DND-41 (cell line): ENCODE measurements at regions not wholly inside any gene's neighbourhood (a gene's known extent, or its start where the extent isn't known, plus 50 kb on each side); places are given as distances from the start of the nearest gene placed in this dataset.

Source experiments
- ATAC-seq: fragments of 200-7000 bp; cut with Tn5 transposase; 3 replicates; pipeline ENCODE4 v1.9.1; 2021; ENCODE audit warnings: low read depth; ENCODE audit not compliant: insufficient read depth
- DNase-seq: peaks from one replicate; pipeline ENCODE4 v3.0.0-alpha.2; 2020
- H2AFZ ChIP-seq: 2 replicates; pipeline ENCODE4 v1.6.0; 2012; ENCODE audit warnings: low read depth, low read length
- H3K27ac ChIP-seq: 2 replicates; pipeline ENCODE4 v1.5.1; 2012; ENCODE audit warnings: low read length, inconsistent platforms
- H3K27me3 ChIP-seq: fragments of 200-600 bp; sonication (generic); 2 replicates; pipeline ENCODE4 v1.6.0; 2012; ENCODE audit warnings: low read length, mild to moderate bottlenecking, inconsistent platforms; ENCODE audit not compliant: insufficient read depth, poor library complexity
- H3K36me3 ChIP-seq: 2 replicates; pipeline ENCODE4 v1.5.1; 2012; ENCODE audit warnings: low read length, inconsistent platforms; ENCODE audit not compliant: insufficient read depth
- H3K4me1 ChIP-seq: 2 replicates; pipeline ENCODE4 v1.5.1; 2012; ENCODE audit warnings: mild to moderate bottlenecking, low read length; ENCODE audit not compliant: insufficient read depth
- H3K4me2 ChIP-seq: 2 replicates; pipeline ENCODE4 v1.6.0; 2012; ENCODE audit warnings: mild to moderate bottlenecking, moderate library complexity, low read length, inconsistent platforms; ENCODE audit not compliant: insufficient read depth
- H3K4me3 ChIP-seq, 2 experiments: fragments of 200-600 bp in 1 of 2; shearing (Covaris generic) in 1 of 2; 2 replicates each; pipeline ENCODE4 v1.5.1; 2012 to 2016; ENCODE audit warnings: inconsistent platforms in 2 of 2, low read length in 2 of 2, mild to moderate bottlenecking in 2 of 2, low read depth in 1 of 2, moderate library complexity in 1 of 2
- H3K79me2 ChIP-seq: 2 replicates; pipeline ENCODE4 v1.6.0; 2012; ENCODE audit warnings: low read length, inconsistent platforms; ENCODE audit not compliant: insufficient read depth
- H3K9ac ChIP-seq: 2 replicates; pipeline ENCODE4 v1.6.0; 2012; ENCODE audit warnings: low read depth, mild to moderate bottlenecking, inconsistent platforms, low read length, moderate library complexity
- H3K9me3 ChIP-seq: 2 replicates; pipeline ENCODE4 v1.5.1; 2012; ENCODE audit warnings: low read length, moderate library complexity, mild to moderate bottlenecking, inconsistent platforms; ENCODE audit not compliant: insufficient read depth, severe bottlenecking
- H4K20me1 ChIP-seq: 2 replicates; pipeline ENCODE4 v1.6.0; 2012; ENCODE audit warnings: low read length; ENCODE audit not compliant: insufficient read depth
- EZH2 ChIP-seq: IDR thresholded peaks from 3 replicates; pipeline ENCODE4 v1.6.1; 2012; ENCODE audit warnings: borderline replicate concordance, low read depth, mild to moderate bottlenecking, moderate library complexity, low read length, inconsistent platforms; ENCODE audit not compliant: severe bottlenecking
- TF ChIP-seq, protein P1 (sequence below): IDR thresholded peaks from 2 replicates; pipeline ENCODE4 v1.5.1; 2012; ENCODE audit warnings: borderline replicate concordance, low read length, moderate library complexity, mild to moderate bottlenecking; ENCODE audit not compliant: poor library complexity, severe bottlenecking; ENCODE audit errors: extremely low read depth

DNA sequence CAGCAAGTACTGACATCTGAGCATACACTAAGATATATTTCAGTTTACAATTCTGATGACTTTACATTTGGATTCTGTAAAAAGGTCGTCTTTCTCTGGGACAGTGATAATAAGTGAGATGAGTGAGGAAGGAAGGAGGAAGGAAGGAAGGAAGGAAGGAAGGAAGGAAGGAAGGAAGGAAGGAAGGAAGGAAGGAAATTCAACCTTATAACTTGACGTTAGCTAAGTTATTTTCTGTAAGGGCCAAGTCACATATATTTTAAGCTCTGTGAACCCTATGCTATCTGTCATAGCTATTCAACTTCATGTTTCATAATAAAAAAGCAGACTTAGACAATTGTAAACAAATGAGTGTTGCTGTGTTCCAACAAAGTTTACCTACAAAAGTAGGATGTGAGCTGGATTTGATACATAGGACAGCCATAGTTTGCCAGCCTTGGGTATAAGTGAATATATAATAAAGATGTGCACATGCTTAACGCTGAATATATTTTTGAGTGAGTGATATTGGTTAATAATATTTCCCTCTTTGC is 753.0 kb upstream of the NDST4 start:
- Histone ChIP-seq H3K4me2 (no peak overlapping the region), H3K27ac (no peak overlapping the region), H2AFZ (no peak overlapping the region), H3K4me1 (no peaks in the 10 kb centered on the region), H3K9me3 (no peaks in the 10 kb centered on the region), H3K9ac (no peak overlapping the region), H3K27me3 (no peaks in the 10 kb centered on the region), H3K4me3 (no peak overlapping the region), H3K36me3 (no peaks in the 10 kb centered on the region), H4K20me1 (no peaks in the 10 kb centered on the region), H3K79me2 (no peaks in the 10 kb centered on the region)
- TF ChIP-seq EZH2 = no peak
- TF ChIP-seq, protein P1, sequence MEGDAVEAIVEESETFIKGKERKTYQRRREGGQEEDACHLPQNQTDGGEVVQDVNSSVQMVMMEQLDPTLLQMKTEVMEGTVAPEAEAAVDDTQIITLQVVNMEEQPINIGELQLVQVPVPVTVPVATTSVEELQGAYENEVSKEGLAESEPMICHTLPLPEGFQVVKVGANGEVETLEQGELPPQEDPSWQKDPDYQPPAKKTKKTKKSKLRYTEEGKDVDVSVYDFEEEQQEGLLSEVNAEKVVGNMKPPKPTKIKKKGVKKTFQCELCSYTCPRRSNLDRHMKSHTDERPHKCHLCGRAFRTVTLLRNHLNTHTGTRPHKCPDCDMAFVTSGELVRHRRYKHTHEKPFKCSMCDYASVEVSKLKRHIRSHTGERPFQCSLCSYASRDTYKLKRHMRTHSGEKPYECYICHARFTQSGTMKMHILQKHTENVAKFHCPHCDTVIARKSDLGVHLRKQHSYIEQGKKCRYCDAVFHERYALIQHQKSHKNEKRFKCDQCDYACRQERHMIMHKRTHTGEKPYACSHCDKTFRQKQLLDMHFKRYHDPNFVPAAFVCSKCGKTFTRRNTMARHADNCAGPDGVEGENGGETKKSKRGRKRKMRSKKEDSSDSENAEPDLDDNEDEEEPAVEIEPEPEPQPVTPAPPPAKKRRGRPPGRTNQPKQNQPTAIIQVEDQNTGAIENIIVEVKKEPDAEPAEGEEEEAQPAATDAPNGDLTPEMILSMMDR = no peak
- ATAC-seq (no peak), DNase-seq (no peak)

DNA sequence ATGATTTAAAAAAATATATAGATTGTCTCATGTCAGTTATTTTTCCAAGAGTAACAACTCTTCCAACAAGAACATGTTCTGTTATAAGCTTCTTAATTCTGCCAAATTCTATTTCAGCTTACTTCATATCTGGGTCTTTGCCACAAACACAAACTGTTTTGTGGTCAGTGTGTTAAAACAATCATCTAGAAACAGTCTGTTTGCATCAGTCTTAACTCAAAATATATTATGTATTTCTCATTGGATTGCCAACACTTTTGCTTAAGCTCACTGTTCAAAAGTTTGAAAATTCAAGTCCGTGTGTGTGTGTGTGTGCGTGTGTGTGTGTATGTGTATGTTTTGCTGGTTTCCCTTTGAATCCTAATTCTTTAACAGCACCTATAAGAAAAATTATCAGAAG is 752.3 kb upstream of the NDST4 start:
- TF ChIP-seq EZH2 = no peak
- TF ChIP-seq, protein P1 = no peak
- no peak overlapping the region for H3K9ac ChIP-seq

DNA sequence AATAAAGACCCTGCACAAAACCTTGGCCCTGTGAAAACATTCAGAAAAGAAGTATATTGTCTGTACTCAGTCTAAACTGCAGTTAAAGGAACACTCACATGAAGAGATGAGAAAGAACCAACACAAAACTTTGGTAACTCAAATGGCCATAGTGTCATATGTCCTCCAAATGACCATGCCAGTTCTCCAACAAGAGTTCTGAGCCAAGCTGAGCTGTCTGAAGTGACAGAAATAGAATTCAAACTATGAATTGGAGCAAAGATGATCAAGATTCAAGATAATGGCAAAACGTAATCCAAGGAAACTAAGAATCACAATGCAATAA is 739.3 kb upstream of the NDST4 start:
- H3K9me3 ChIP-seq = no peaks in the 10 kb centered on the region
- no peak overlapping the region for H3K4me2 ChIP-seq
- H3K4me1 ChIP-seq = no peaks in the 10 kb centered on the region
- no peak for ATAC-seq
- H3K27me3 ChIP-seq = no peaks in the 10 kb centered on the region
- H3K27ac ChIP-seq = no peak overlapping the region
- H3K79me2 ChIP-seq = no peaks in the 10 kb centered on the region
- H4K20me1 ChIP-seq = no peaks in the 10 kb centered on the region
- H2AFZ ChIP-seq = no peak overlapping the region
- H3K9ac ChIP-seq = no peak overlapping the region
- no peaks in the 10 kb centered on the region for H3K36me3 ChIP-seq
- no peak for TF ChIP-seq EZH2
- TF ChIP-seq, protein P1 = no peak
- DNase-seq = no peak
- H3K4me3 ChIP-seq = no peak overlapping the region

More for the DNA sequence above, 752.3 kb upstream of the NDST4 start:
- Histone ChIP-seq H4K20me1 (no peaks in the 10 kb centered on the region), H3K4me3 (no peak overlapping the region), H2AFZ (no peak overlapping the region), H3K9me3 (no peaks in the 10 kb centered on the region), H3K27me3 (no peaks in the 10 kb centered on the region), H3K36me3 (no peaks in the 10 kb centered on the region), H3K27ac (no peak overlapping the region), H3K4me1 (no peaks in the 10 kb centered on the region), H3K4me2 (no peak overlapping the region), H3K79me2 (no peaks in the 10 kb centered on the region)
- no peak for DNase-seq
- ATAC-seq = no peak
